Astrocyte (in vitro differentiated cells and primary cell): ENCODE measurements at regions not wholly inside any gene's neighbourhood (a gene's known extent, or its start where the extent isn't known, plus 50 kb on each side); places are given as distances from the start of the nearest gene placed in this dataset.
"Not testable (repeated sequence)": the region's sequence is repeated elsewhere in the genome, so short reads cannot be mapped to it uniquely, and the experiment has no call there.

Source experiments
- DNase-seq: peaks from one replicate; pipeline ENCODE4 v3.0.0-alpha.2; 2010; ENCODE audit warnings: low read depth
- FAIRE-seq: peaks from 2 replicates; lab custom pipeline; 2011; peaks lifted over from hg19 to GRCh38; lab: Jason Lieb, UNC
- H2AFZ ChIP-seq: 2 replicates; pipeline ENCODE4 v1.6.0; 2012; ENCODE audit warnings: low read depth, low read length, inconsistent platforms
- H3K27ac ChIP-seq: 2 replicates; pipeline ENCODE4 v1.5.1; 2011; ENCODE audit warnings: low read depth, low read length, inconsistent platforms
- H3K27me3 ChIP-seq: 2 replicates; pipeline ENCODE4 v1.6.0; 2011; ENCODE audit warnings: low read length, inconsistent platforms; ENCODE audit not compliant: insufficient read depth
- H3K36me3 ChIP-seq: 2 replicates; pipeline ENCODE4 v1.5.1; 2011; ENCODE audit warnings: low read length, inconsistent platforms; ENCODE audit not compliant: insufficient read depth
- H3K4me1 ChIP-seq: 2 replicates; pipeline ENCODE4 v1.5.1; 2011; ENCODE audit warnings: low read length, inconsistent platforms; ENCODE audit not compliant: insufficient read depth
- H3K4me2 ChIP-seq: 2 replicates; pipeline ENCODE4 v1.6.0; 2012; ENCODE audit warnings: low read length, inconsistent platforms
- H3K4me3 ChIP-seq: 2 replicates; pipeline ENCODE4 v1.5.1; 2011; ENCODE audit warnings: low read depth, mild to moderate bottlenecking, low read length, inconsistent platforms; ENCODE audit not compliant: insufficient read depth
- H3K79me2 ChIP-seq: 2 replicates; pipeline ENCODE4 v1.6.0; 2012; ENCODE audit warnings: mild to moderate bottlenecking, low read length, inconsistent platforms; ENCODE audit not compliant: insufficient read depth
- H3K9ac ChIP-seq: 2 replicates; pipeline ENCODE4 v1.6.0; 2012; ENCODE audit warnings: mild to moderate bottlenecking, low read length, inconsistent platforms
- H3K9me3 ChIP-seq: 2 replicates; pipeline ENCODE4 v1.5.1; 2012; ENCODE audit warnings: low read depth, mild to moderate bottlenecking, low read length, inconsistent platforms; ENCODE audit not compliant: insufficient read depth
- H4K20me1 ChIP-seq: 2 replicates; pipeline ENCODE4 v1.6.0; 2012; ENCODE audit warnings: low read length, inconsistent platforms; ENCODE audit not compliant: insufficient read depth
- H3K27ac Mint-ChIP-seq: one replicate; pipeline ENCODE4 v1.8.0; 2021; ENCODE audit warnings: mild to moderate bottlenecking, mixed read lengths; ENCODE audit not compliant: unreplicated experiment
- H3K27me3 Mint-ChIP-seq: one replicate; pipeline ENCODE4 v1.8.0; 2021; ENCODE audit warnings: low read depth, mixed read lengths; ENCODE audit not compliant: unreplicated experiment
- H3K36me3 Mint-ChIP-seq: one replicate; pipeline ENCODE4 v1.8.0; 2021; ENCODE audit warnings: low read depth, mixed read lengths; ENCODE audit not compliant: unreplicated experiment
- H3K4me1 Mint-ChIP-seq: one replicate; pipeline ENCODE4 v1.8.0; 2021; ENCODE audit warnings: low read depth, mixed read lengths; ENCODE audit not compliant: unreplicated experiment
- H3K4me3 Mint-ChIP-seq: one replicate; pipeline ENCODE4 v1.8.0; 2021; ENCODE audit warnings: mild to moderate bottlenecking, moderate library complexity, mixed read lengths; ENCODE audit not compliant: unreplicated experiment
- H3K9me3 Mint-ChIP-seq: one replicate; pipeline ENCODE4 v1.8.0; 2021; ENCODE audit warnings: mild to moderate bottlenecking, mixed read lengths; ENCODE audit not compliant: unreplicated experiment
- CTCF ChIP-seq: IDR thresholded peaks from 2 replicates; pipeline ENCODE4 v1.5.1; 2011; ENCODE audit warnings: low read depth, mild to moderate bottlenecking, inconsistent platforms, low read length, moderate library complexity; ENCODE audit not compliant: insufficient read depth
- EZH2 ChIP-seq: IDR thresholded peaks from 2 replicates; pipeline ENCODE4 v1.6.1; 2012; ENCODE audit warnings: mild to moderate bottlenecking, low read length, inconsistent platforms; ENCODE audit not compliant: insufficient read depth

- Histone ChIP-seq H3K4me1 (no peaks in the 10 kb centered on the region), H4K20me1 (no peaks in the 10 kb centered on the region), H3K4me2 (no peak overlapping the region), H3K4me3 (no peak overlapping the region), H3K9ac (no peak overlapping the region), H3K27me3 (no peaks in the 10 kb centered on the region), H3K27ac (no peak overlapping the region), H3K36me3 (no peaks in the 10 kb centered on the region), H3K9me3 (no peaks in the 10 kb centered on the region), H3K79me2 (no peaks in the 10 kb centered on the region), H2AFZ (no peak overlapping the region)
- Mint-ChIP-seq H3K27ac (no peak overlapping the region), H3K9me3 (no peaks in the 10 kb centered on the region), H3K27me3 (no peaks in the 10 kb centered on the region), H3K4me1 (peaks cover 5% of the 10 kb centered on the region), H3K4me3 (no peak overlapping the region), H3K36me3 (no peaks in the 10 kb centered on the region)
- DNase-seq = no peak
- no peak for TF ChIP-seq EZH2
- no peak for TF ChIP-seq CTCF
- FAIRE-seq = no peak
Measured at GRCh38 chr17:54620399-54620978, 280.2 kb upstream of the TOM1L1 start.

- Histone ChIP-seq H4K20me1 (no peaks in the 10 kb centered on the region), H3K4me3 (no peak overlapping the region), H3K27me3 (no peaks in the 10 kb centered on the region), H3K79me2 (no peaks in the 10 kb centered on the region), H2AFZ (no peak overlapping the region), H3K27ac (no peak overlapping the region), H3K4me1 (no peaks in the 10 kb centered on the region), H3K36me3 (no peaks in the 10 kb centered on the region), H3K9me3 (no peaks in the 10 kb centered on the region), H3K4me2 (no peak overlapping the region), H3K9ac (no peak overlapping the region)
- Mint-ChIP-seq H3K4me1 (peaks cover 5% of the 10 kb centered on the region), H3K36me3 (no peaks in the 10 kb centered on the region), H3K27me3 (no peaks in the 10 kb centered on the region), H3K4me3 (no peak overlapping the region), H3K27ac (no peak overlapping the region), H3K9me3 (no peaks in the 10 kb centered on the region)
- FAIRE-seq = no peak
- TF ChIP-seq CTCF = no peak
- no peak for TF ChIP-seq EZH2
- DNase-seq = no peak
Measured at GRCh38 chr17:54623746-54624145, 276.9 kb upstream of the TOM1L1 start.

GRCh38 chr17:54626146-54626703 is 274.4 kb upstream of the TOM1L1 start:
- H3K4me3 Mint-ChIP-seq = no peak overlapping the region
- no peaks in the 10 kb centered on the region for H3K36me3 Mint-ChIP-seq
- Histone ChIP-seq H3K9ac (no peak overlapping the region), H3K4me1 (no peaks in the 10 kb centered on the region), H3K9me3 (no peaks in the 10 kb centered on the region), H4K20me1 (no peaks in the 10 kb centered on the region), H3K27me3 (no peaks in the 10 kb centered on the region), H2AFZ (no peak overlapping the region), H3K4me3 (no peak overlapping the region), H3K27ac (no peak overlapping the region), H3K4me2 (no peak overlapping the region), H3K36me3 (no peaks in the 10 kb centered on the region), H3K79me2 (no peaks in the 10 kb centered on the region)
- no peak for TF ChIP-seq CTCF
- TF ChIP-seq EZH2 = no peak
- H3K27ac Mint-ChIP-seq = no peak overlapping the region
- DNase-seq = no peak
- peaks cover 5% of the 10 kb centered on the region for H3K4me1 Mint-ChIP-seq
- H3K27me3 Mint-ChIP-seq = no peaks in the 10 kb centered on the region
- H3K9me3 Mint-ChIP-seq = no peaks in the 10 kb centered on the region
- FAIRE-seq = no peak

GRCh38 chr17:54639426-54639825 is 261.2 kb upstream of the TOM1L1 start:
- not testable (repeated sequence) for H3K27me3 ChIP-seq, H3K4me1 ChIP-seq, H3K9me3 ChIP-seq, H2AFZ ChIP-seq, H3K9ac ChIP-seq, H3K4me3 Mint-ChIP-seq, H3K4me1 Mint-ChIP-seq, H3K27ac Mint-ChIP-seq, DNase-seq, H3K4me2 ChIP-seq, H3K36me3 ChIP-seq, FAIRE-seq, H4K20me1 ChIP-seq, H3K36me3 Mint-ChIP-seq, H3K4me3 ChIP-seq, H3K79me2 ChIP-seq, H3K27me3 Mint-ChIP-seq, H3K27ac ChIP-seq
- peaks cover 10% of the 10 kb centered on the region for H3K9me3 Mint-ChIP-seq
